Smooth muscle cell (in vitro differentiated cells): ENCODE measurements at regions not wholly inside any gene's neighbourhood (a gene's known extent, or its start where the extent isn't known, plus 50 kb on each side); places are given as distances from the start of the nearest gene placed in this dataset.

ENCODE experiments used
- DNase-seq: peaks from one replicate; lab custom pipeline; 2025; ENCODE audit not compliant: unreplicated experiment; lab: John Stamatoyannopoulos, UW
- H2AFZ ChIP-seq: fragments of 200-600 bp; sonication (generic); 2 replicates; pipeline ENCODE4 v1.6.0; 2016; ENCODE audit warnings: antibody characterized with exemption, low read depth, mild to moderate bottlenecking
- H3F3A ChIP-seq: fragments of 200-600 bp; sonication (generic); 2 replicates; pipeline ENCODE4 v1.6.0; 2017; ENCODE audit warnings: antibody characterized with exemption, low read depth
- H3K27ac ChIP-seq: fragments of 200-600 bp; sonication (generic); 2 replicates; pipeline ENCODE4 v1.5.1; 2016; ENCODE audit warnings: low read depth, mild to moderate bottlenecking
- H3K27me3 ChIP-seq: fragments of 200-600 bp; sonication (generic); 2 replicates; pipeline ENCODE4 v1.6.1; 2016; ENCODE audit warnings: low read depth, mild to moderate bottlenecking
- H3K36me3 ChIP-seq: fragments of 200-600 bp; sonication (generic); 2 replicates; pipeline ENCODE4 v1.5.1; 2016; ENCODE audit warnings: low read depth
- H3K4me1 ChIP-seq: fragments of 200-600 bp; sonication (generic); 2 replicates; pipeline ENCODE4 v1.5.1; 2016; ENCODE audit warnings: low read depth
- H3K4me2 ChIP-seq: fragments of 200-600 bp; sonication (generic); 2 replicates; pipeline ENCODE4 v1.6.0; 2016; ENCODE audit warnings: mild to moderate bottlenecking
- H3K4me3 ChIP-seq: fragments of 200-600 bp; sonication (generic); 2 replicates; pipeline ENCODE4 v1.5.1; 2016; ENCODE audit warnings: mild to moderate bottlenecking
- H3K79me2 ChIP-seq: fragments of 200-600 bp; sonication (generic); 2 replicates; pipeline ENCODE4 v1.6.0; 2016; ENCODE audit warnings: low read depth, mild to moderate bottlenecking
- H3K9ac ChIP-seq: fragments of 200-600 bp; sonication (generic); 2 replicates; pipeline ENCODE4 v1.6.0; 2016; ENCODE audit warnings: low read depth
- H3K9me3 ChIP-seq: fragments of 200-600 bp; sonication (generic); replicated peaks from 2 replicates; pipeline ENCODE4 v1.5.1; 2016; ENCODE audit warnings: low read depth
- H4K20me1 ChIP-seq: fragments of 200-600 bp; sonication (generic); 2 replicates; pipeline ENCODE4 v1.6.0; 2016; ENCODE audit warnings: low read depth
- CTCF ChIP-seq: fragments of 200-600 bp; sonication (generic); IDR thresholded peaks from 2 replicates; pipeline ENCODE4 v1.5.1; 2017; ENCODE audit warnings: borderline replicate concordance, mild to moderate bottlenecking, antibody characterized with exemption; ENCODE audit not compliant: insufficient read depth, poor library complexity, severe bottlenecking
- WGBS: methylation state at CpG from one replicate; pipeline ENCODE4 v1.1.7; 2016; ENCODE audit warnings: low lambda C conversion rate; 5-methylcytosine and 5-hydroxymethylcytosine counted together

- Histone ChIP-seq H2AFZ (no peak overlapping the region), H3K27me3 (no peaks in the 10 kb centered on the region), H3K36me3 (no peaks in the 10 kb centered on the region), H3K4me2 (no peak overlapping the region), H3K4me3 (no peak overlapping the region), H3K27ac (no peak overlapping the region), H3K9ac (no peak overlapping the region), H3K4me1 (peaks cover 4% of the 10 kb centered on the region), H3K9me3 (no peaks in the 10 kb centered on the region), H3K79me2 (no peaks in the 10 kb centered on the region), H4K20me1 (no peaks in the 10 kb centered on the region), H3F3A (no peaks in the 10 kb centered on the region)
- WGBS: 83% methylated on average over 2 of the region's 2 CpGs
- TF ChIP-seq CTCF: no peak
- no peak for DNase-seq
These were observed 60.7 kb upstream of the BDKRB2 start for GRCh38 chr14:96143906-96144305.

GRCh38 chr14:96145116-96145864 lies 59.3 kb upstream of the BDKRB2 start:
- H3F3A ChIP-seq: no peaks in the 10 kb centered on the region
- no peak overlapping the region for H3K4me3 ChIP-seq
- H3K36me3 ChIP-seq: no peaks in the 10 kb centered on the region
- no peaks in the 10 kb centered on the region for H3K9me3 ChIP-seq
- WGBS: 63% methylated on average over 6 of the region's 6 CpGs
- H3K4me1 ChIP-seq: peaks cover 4% of the 10 kb centered on the region
- no peak overlapping the region for H3K9ac ChIP-seq
- peak overlapping the region; percentile 50 for H3K4me2 ChIP-seq
- no peak for DNase-seq
- H3K27ac ChIP-seq: peak overlapping the region; percentile 58
- no peaks in the 10 kb centered on the region for H3K27me3 ChIP-seq
- H3K79me2 ChIP-seq: no peaks in the 10 kb centered on the region
- no peaks in the 10 kb centered on the region for H4K20me1 ChIP-seq
- no peak overlapping the region for H2AFZ ChIP-seq
- TF ChIP-seq CTCF: no peak

GRCh38 chr14:96146131-96146771 lies 58.4 kb upstream of the BDKRB2 start:
- Histone ChIP-seq H3K27me3 (no peaks in the 10 kb centered on the region), H3K36me3 (no peaks in the 10 kb centered on the region), H3K4me3 (no peak overlapping the region), H3K9me3 (no peaks in the 10 kb centered on the region), H3K4me2 (peak overlapping the region; percentile 50), H2AFZ (peak overlapping the region; percentile 13), H3K79me2 (no peaks in the 10 kb centered on the region), H3K27ac (peak overlapping the region; percentile 58), H3K9ac (no peak overlapping the region), H4K20me1 (no peaks in the 10 kb centered on the region), H3F3A (no peaks in the 10 kb centered on the region), H3K4me1 (peaks cover 4% of the 10 kb centered on the region)
- WGBS: 85% methylated on average over 4 of the region's 4 CpGs
- no peak for DNase-seq
- TF ChIP-seq CTCF: no peak
